HCT116 (cell line): ENCODE measurements at regions not wholly inside any gene's neighbourhood (a gene's known extent, or its start where the extent isn't known, plus 50 kb on each side); places are given as distances from the start of the nearest gene placed in this dataset.

Experiments used
- ATAC-seq: fragments of 200-7000 bp; cut with Tn5 transposase; 2 replicates; pipeline ENCODE4 v1.9.1; 2020; ENCODE audit warnings: mild to moderate bottlenecking, moderate library complexity
- BruUV-seq: library from RNA; stranded (reverse); fragments of 400-500 nt; replicated peaks from 2 replicates; lab custom pipeline; 2021; lab: Mats Ljungman, UMichigan
- CTCF ChIA-PET: fragments of 300-600 bp; sonication (Branson Sonifier 250); formaldehyde crosslinking; loops from one replicate; lab custom pipeline; 2021; ENCODE audit warnings: antibody characterized with exemption; lab: Charles Lee
- POLR2A ChIA-PET: fragments of 300-600, 350-600 bp; sonication (Branson Sonifier 250); formaldehyde crosslinking; loops from one replicate; lab custom pipeline; 2021; ENCODE audit warnings: antibody characterized with exemption; lab: Charles Lee
- RAD21 ChIA-PET, 2 experiments: fragments of 300-600 bp; sonication (Branson Sonifier 250); formaldehyde crosslinking; loops; one replicate each; lab custom pipeline; 2023; ENCODE audit warnings: low total read pairs in 2 of 2; ENCODE audit not compliant: uncharacterized antibody in 2 of 2, unreplicated experiment in 2 of 2, low non-redundant PET in 1 of 2; lab: Charles Lee
- DNase-seq: peaks from one replicate; pipeline ENCODE4 v3.0.0-alpha.2; 2010; ENCODE audit warnings: low read depth, low spot score
- H2AFZ ChIP-seq: fragments of 200-600 bp; shearing (Covaris generic), sonication (generic); 2 replicates; pipeline ENCODE4 v1.6.1; 2017; ENCODE audit warnings: low read depth, mixed run types, mixed read lengths, antibody characterized with exemption, low read length; ENCODE audit not compliant: poor library complexity, severe bottlenecking
- H3K27ac ChIP-seq: 2 replicates; pipeline ENCODE4 v1.5.1; 2012; ENCODE audit warnings: low read depth, low read length
- H3K27me3 ChIP-seq: fragments of 200-600 bp; sonication (generic); 2 replicates; pipeline ENCODE4 v1.6.1; 2016; ENCODE audit warnings: mixed run types, low read length, mixed read lengths; ENCODE audit not compliant: insufficient read depth
- H3K36me3 ChIP-seq, 2 experiments: fragments of 200-500 bp in 1 of 2; fragments of 200-600 bp in 1 of 2; sonication (Bioruptor generic) in 1 of 2; sonication (generic) in 1 of 2; 2 replicates each; pipeline versions ENCODE4 v1.5.1 to v1.6.1; 2014 to 2016; ENCODE audit warnings: low read length in 2 of 2, inconsistent platforms in 1 of 2, mixed read lengths in 1 of 2, mixed run types in 1 of 2; ENCODE audit not compliant: insufficient read depth in 2 of 2, control insufficient read depth in 1 of 2
- H3K4me1 ChIP-seq, 2 experiments: fragments of 200-600 bp in 1 of 2; sonication (generic) in 1 of 2; 2 replicates each; pipeline versions ENCODE4 v1.5.1 to v1.6.1; 2012 to 2017; ENCODE audit warnings: low read length in 2 of 2, inconsistent platforms in 1 of 2, mild to moderate bottlenecking in 1 of 2, mixed read lengths in 1 of 2, mixed run types in 1 of 2, moderate library complexity in 1 of 2; ENCODE audit not compliant: insufficient read depth in 2 of 2, control insufficient read depth in 1 of 2
- H3K4me2 ChIP-seq: fragments of 200-600 bp; sonication (generic); 2 replicates; pipeline ENCODE4 v1.6.1; 2017; ENCODE audit warnings: mixed run types, low read length, mixed read lengths
- H3K4me3 ChIP-seq, 2 experiments: fragments of 200-600 bp in 1 of 2; sonication (generic) in 1 of 2; replicated peaks in 1 of 2; 2 replicates each; pipeline ENCODE4 v1.5.1; 2011 to 2016; ENCODE audit warnings: low read length in 2 of 2, control low read depth in 1 of 2, low read depth in 1 of 2, mild to moderate bottlenecking in 1 of 2, mixed read lengths in 1 of 2, mixed run types in 1 of 2
- H3K79me2 ChIP-seq: fragments of 200-600 bp; sonication (generic); 2 replicates; pipeline ENCODE4 v1.6.1; 2017; ENCODE audit warnings: mild to moderate bottlenecking, mixed run types, low read length, moderate library complexity, mixed read lengths; ENCODE audit not compliant: insufficient read depth
- H3K9ac ChIP-seq: fragments of 200-600 bp; sonication (generic); 2 replicates; pipeline ENCODE4 v1.6.1; 2016; ENCODE audit warnings: low read length, mixed read lengths
- H3K9me2 ChIP-seq: fragments of 200-600 bp; sonication (generic), shearing (Covaris generic); 2 replicates; pipeline ENCODE4 v1.6.1; 2017; ENCODE audit warnings: mixed run types, mild to moderate bottlenecking, moderate library complexity; ENCODE audit not compliant: insufficient read depth
- H3K9me3 ChIP-seq, 2 experiments: fragments of 200-500 bp in 1 of 2; fragments of 200-600 bp in 1 of 2; sonication (Bioruptor generic) in 1 of 2; sonication (generic) in 1 of 2; 2 replicates each; pipeline ENCODE4 v1.6.1; 2014 to 2017; ENCODE audit warnings: low read length in 2 of 2, mixed read lengths in 2 of 2, inconsistent platforms in 1 of 2, low read depth in 1 of 2, mild to moderate bottlenecking in 1 of 2, mixed run types in 1 of 2, moderate library complexity in 1 of 2; ENCODE audit not compliant: control insufficient read depth in 1 of 2, insufficient read depth in 1 of 2
- H4K20me1 ChIP-seq: fragments of 200-600 bp; sonication (generic), shearing (Covaris generic); 2 replicates; pipeline ENCODE4 v1.6.1; 2017; ENCODE audit warnings: mixed run types, mild to moderate bottlenecking, moderate library complexity; ENCODE audit not compliant: insufficient read depth
- CEBPB ChIP-seq: IDR thresholded peaks from 2 replicates; pipeline ENCODE4 v1.6.1; 2012; ENCODE audit warnings: low read depth
- CTCF ChIP-seq, 3 experiments: fragments of 200-600 bp in 1 of 3; sonication (generic) in 1 of 3; IDR thresholded peaks in 2 of 3; conservative IDR thresholded peaks in 1 of 3; 2 replicates each; pipeline ENCODE4 v1.5.1; 2012 to 2017; ENCODE audit warnings: low read depth in 2 of 3, low read length in 2 of 3, antibody characterized with exemption in 1 of 3, borderline replicate concordance in 1 of 3, control low read depth in 1 of 3, mild to moderate bottlenecking in 1 of 3, mixed read lengths in 1 of 3, mixed run types in 1 of 3, moderate library complexity in 1 of 3; ENCODE audit not compliant: insufficient read depth in 1 of 3
- ELF1 ChIP-seq: IDR thresholded peaks from 2 replicates; pipeline ENCODE4 v1.6.1; 2012; ENCODE audit warnings: low read depth, borderline replicate concordance
- EZH2 ChIP-seq: fragments of 200-600 bp; sonication (generic); IDR thresholded peaks from 2 replicates; pipeline ENCODE4 v1.6.1; 2017; ENCODE audit warnings: antibody characterized with exemption, mixed run types
- FOSL1 ChIP-seq: IDR thresholded peaks from 2 replicates; pipeline ENCODE4 v1.6.1; 2012; ENCODE audit warnings: low read depth
- JUND ChIP-seq: IDR thresholded peaks from 2 replicates; pipeline ENCODE4 v1.6.1; 2012
- SP1 ChIP-seq: IDR thresholded peaks from 2 replicates; pipeline ENCODE4 v1.6.1; 2012; ENCODE audit warnings: low read depth
- SRF ChIP-seq: IDR thresholded peaks from 2 replicates; pipeline ENCODE4 v1.6.1; 2012; ENCODE audit warnings: low read depth
- ZNF274 ChIP-seq: fragments of 200-500 bp; sonication (Bioruptor generic); IDR thresholded peaks from 2 replicates; pipeline ENCODE4 v1.6.1; 2014; ENCODE audit warnings: mild to moderate bottlenecking, low read depth, low read length, inconsistent platforms
- intact Hi-C: fragments of 100-400 bp; cut with micrococcal nuclease; formaldehyde crosslinking; loops from 2 replicates; pipeline ENCODE4 v1.10.0; 2022
- TF ChIP-seq, protein P1 (sequence below): IDR thresholded peaks from 2 replicates; pipeline ENCODE4 v1.6.1; 2012; ENCODE audit warnings: low read depth
- TF ChIP-seq, protein P2 (sequence below): IDR thresholded peaks from 2 replicates; pipeline ENCODE4 v1.6.1; 2012

DNA sequence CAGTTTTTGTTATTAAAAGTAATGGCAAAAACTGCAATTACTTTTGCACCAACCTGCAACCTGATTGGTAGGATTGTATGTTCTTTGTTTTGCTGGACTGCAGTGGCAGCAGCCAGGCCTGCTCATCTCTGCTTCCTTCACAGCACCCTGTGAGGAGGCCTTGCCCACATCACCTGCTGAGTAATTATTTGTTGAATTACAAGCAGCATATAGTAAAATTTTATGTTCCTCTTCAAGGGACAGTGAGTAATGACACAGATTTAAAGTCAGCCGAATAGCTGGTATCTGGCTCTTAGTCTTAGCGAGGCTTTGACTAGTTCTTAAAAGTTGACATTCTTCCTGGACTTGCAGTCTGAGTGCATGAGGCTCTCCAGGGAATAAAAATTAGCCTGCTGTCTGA, 435.1 kb downstream of the PRDM2 start:
- Histone ChIP-seq H3K4me3 (no peak overlapping the region), H3K27ac (no peak overlapping the region), H3K27me3 (peaks cover 5% of the 10 kb centered on the region), H3K9me2 (no peaks in the 10 kb centered on the region), H3K9me3 (no peaks in the 10 kb centered on the region), H3K4me1 (no peaks in the 10 kb centered on the region), H2AFZ (no peak overlapping the region), H3K36me3 (no peaks in the 10 kb centered on the region), H3K4me2 (no peak overlapping the region), H3K79me2 (no peaks in the 10 kb centered on the region), H3K9ac (no peak overlapping the region), H4K20me1 (no peaks in the 10 kb centered on the region)
- BruUV-seq: no TSS peak
- ChIA-PET CTCF (no interaction called here), POLR2A (no interaction called here), RAD21 (no interaction called here)
- TF ChIP-seq SP1: no peak
- TF ChIP-seq, protein P1, sequence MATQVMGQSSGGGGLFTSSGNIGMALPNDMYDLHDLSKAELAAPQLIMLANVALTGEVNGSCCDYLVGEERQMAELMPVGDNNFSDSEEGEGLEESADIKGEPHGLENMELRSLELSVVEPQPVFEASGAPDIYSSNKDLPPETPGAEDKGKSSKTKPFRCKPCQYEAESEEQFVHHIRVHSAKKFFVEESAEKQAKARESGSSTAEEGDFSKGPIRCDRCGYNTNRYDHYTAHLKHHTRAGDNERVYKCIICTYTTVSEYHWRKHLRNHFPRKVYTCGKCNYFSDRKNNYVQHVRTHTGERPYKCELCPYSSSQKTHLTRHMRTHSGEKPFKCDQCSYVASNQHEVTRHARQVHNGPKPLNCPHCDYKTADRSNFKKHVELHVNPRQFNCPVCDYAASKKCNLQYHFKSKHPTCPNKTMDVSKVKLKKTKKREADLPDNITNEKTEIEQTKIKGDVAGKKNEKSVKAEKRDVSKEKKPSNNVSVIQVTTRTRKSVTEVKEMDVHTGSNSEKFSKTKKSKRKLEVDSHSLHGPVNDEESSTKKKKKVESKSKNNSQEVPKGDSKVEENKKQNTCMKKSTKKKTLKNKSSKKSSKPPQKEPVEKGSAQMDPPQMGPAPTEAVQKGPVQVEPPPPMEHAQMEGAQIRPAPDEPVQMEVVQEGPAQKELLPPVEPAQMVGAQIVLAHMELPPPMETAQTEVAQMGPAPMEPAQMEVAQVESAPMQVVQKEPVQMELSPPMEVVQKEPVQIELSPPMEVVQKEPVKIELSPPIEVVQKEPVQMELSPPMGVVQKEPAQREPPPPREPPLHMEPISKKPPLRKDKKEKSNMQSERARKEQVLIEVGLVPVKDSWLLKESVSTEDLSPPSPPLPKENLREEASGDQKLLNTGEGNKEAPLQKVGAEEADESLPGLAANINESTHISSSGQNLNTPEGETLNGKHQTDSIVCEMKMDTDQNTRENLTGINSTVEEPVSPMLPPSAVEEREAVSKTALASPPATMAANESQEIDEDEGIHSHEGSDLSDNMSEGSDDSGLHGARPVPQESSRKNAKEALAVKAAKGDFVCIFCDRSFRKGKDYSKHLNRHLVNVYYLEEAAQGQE: no peak
- no peak for TF ChIP-seq FOSL1
- no peak for TF ChIP-seq JUND
- no peak for TF ChIP-seq ELF1
- DNase-seq: no peak
- intact Hi-C loops: no loop called here
- no peak for ATAC-seq

- Histone ChIP-seq H3K9me2 (no peaks in the 10 kb centered on the region), H3K27ac (no peak overlapping the region), H3K9ac (no peak overlapping the region), H3K27me3 (peaks cover 6% of the 10 kb centered on the region; the same call in 1 of the 2 replicates), H3K9me3 (no peaks in the 10 kb centered on the region), H4K20me1 (no peaks in the 10 kb centered on the region), H3K4me3 (no peak overlapping the region), H2AFZ (no peak overlapping the region), H3K36me3 (no peaks in the 10 kb centered on the region), H3K4me1 (no peaks in the 10 kb centered on the region), H3K79me2 (no peaks in the 10 kb centered on the region), H3K4me2 (no peak overlapping the region)
- no peak for ATAC-seq
- RAD21 ChIA-PET: no interaction called here
- intact Hi-C loops: no loop called here
- CTCF ChIA-PET: no interaction called here
- DNase-seq: no peak
- no TSS peak for BruUV-seq
- POLR2A ChIA-PET: no interaction called here
- TF ChIP-seq ZNF274 (no peak), EZH2 (no peak), SRF (no peak), SP1 (no peak), CEBPB (no peak), CTCF (IDR thresholded peaks at IDR 0.05 in 2 of 3, conservative IDR thresholded peaks at IDR 0.05 in 1 of 3; ENCODE audit: borderline replicate concordance in 1 of 3, insufficient read depth in 1 of 3, low read depth in 2 of 3, low read length in 2 of 3) (no peak)
- TF ChIP-seq, protein P1: no peak
- TF ChIP-seq, protein P2, sequence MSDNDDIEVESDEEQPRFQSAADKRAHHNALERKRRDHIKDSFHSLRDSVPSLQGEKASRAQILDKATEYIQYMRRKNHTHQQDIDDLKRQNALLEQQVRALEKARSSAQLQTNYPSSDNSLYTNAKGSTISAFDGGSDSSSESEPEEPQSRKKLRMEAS: no peak
These were observed 436.3 kb downstream of the PRDM2 start for GRCh38 chr1:14136152-14136763.
